Naive thymus-derived CD4-positive, alpha-beta T cell (primary cell): ENCODE measurements at regions not wholly inside any gene's neighbourhood (a gene's known extent, or its start where the extent isn't known, plus 50 kb on each side); places are given as distances from the start of the nearest gene placed in this dataset.
A peak's percentile ranks its signal among the peaks of the same experiment; 100 is the strongest.

Experiments
- ATAC-seq: fragments of 150-1000 bp; cut with Tn5 transposase; 2 replicates; pipeline ENCODE4 v1.10.0; 2021; ENCODE audit warnings: mild to moderate bottlenecking, moderate library complexity
- CTCF ChIA-PET: fragments of 350-600 bp; sonication (Branson Sonifier 250); formaldehyde crosslinking; loops from one replicate; lab custom pipeline; 2021; ENCODE audit warnings: antibody characterized with exemption; lab: Charles Lee
- POLR2A ChIA-PET: fragments of 350-600 bp; sonication (Branson Sonifier 250); formaldehyde crosslinking; loops from one replicate; lab custom pipeline; 2021; ENCODE audit warnings: antibody characterized with exemption, inconsistent platforms; lab: Charles Lee
- DNase-seq, 9 donors: peaks; one replicate each; pipeline versions ENCODE4 v3.0.0 to v3.0.0-alpha.2; 2020 to 2022; ENCODE audit warnings: mixed read lengths in 1 of 9
- H3K27ac ChIP-seq: one replicate; pipeline ENCODE4 v1.7.0; 2013; ENCODE audit warnings: mild to moderate bottlenecking, low read depth, low read length, moderate library complexity
- H3K27me3 ChIP-seq, 2 donors: one replicate each; pipeline ENCODE4 v1.7.0; 2013; ENCODE audit warnings: low read length in 2 of 2, mild to moderate bottlenecking in 2 of 2, moderate library complexity in 2 of 2; ENCODE audit not compliant: control insufficient read depth in 2 of 2, insufficient read depth in 2 of 2
- H3K36me3 ChIP-seq, 3 experiments: 1 replicate in 2 of 3; 2 replicates in 1 of 3; pipeline ENCODE4 v1.7.0; 2013; ENCODE audit warnings: low read length in 3 of 3, mild to moderate bottlenecking in 3 of 3, moderate library complexity in 1 of 3; ENCODE audit not compliant: insufficient read depth in 3 of 3, control insufficient read depth in 2 of 3
- H3K4me1 ChIP-seq, 2 donors: one replicate each; pipeline ENCODE4 v1.7.0; 2013; ENCODE audit warnings: low read length in 2 of 2, mild to moderate bottlenecking in 2 of 2, moderate library complexity in 1 of 2; ENCODE audit not compliant: control insufficient read depth in 2 of 2, insufficient read depth in 2 of 2
- H3K4me3 ChIP-seq: 2 replicates; pipeline ENCODE4 v1.7.0; 2013; ENCODE audit warnings: mild to moderate bottlenecking, low read length
- H3K9me3 ChIP-seq, 3 experiments: 1 replicate in 2 of 3; 2 replicates in 1 of 3; pipeline ENCODE4 v1.7.0; 2013; ENCODE audit warnings: low read length in 3 of 3; ENCODE audit not compliant: control insufficient read depth in 2 of 3
- H3K27ac Mint-ChIP-seq, 9 donors: one replicate each; pipeline ENCODE4 v1.8.0; 2020 to 2022; ENCODE audit warnings: mixed read lengths in 9 of 9, mild to moderate bottlenecking in 8 of 9, moderate library complexity in 5 of 9, inconsistent platforms in 2 of 9
- H3K27me3 Mint-ChIP-seq, 5 donors: one replicate each; pipeline ENCODE4 v1.8.0; 2021 to 2022; ENCODE audit warnings: mixed read lengths in 5 of 5, mild to moderate bottlenecking in 1 of 5
- H3K36me3 Mint-ChIP-seq, 5 donors: one replicate each; pipeline ENCODE4 v1.8.0; 2020 to 2022; ENCODE audit warnings: mixed read lengths in 5 of 5, mild to moderate bottlenecking in 3 of 5, inconsistent platforms in 1 of 5
- H3K4me1 Mint-ChIP-seq, 7 donors: one replicate each; pipeline ENCODE4 v1.8.0; 2020 to 2022; ENCODE audit warnings: mixed read lengths in 7 of 7, mild to moderate bottlenecking in 3 of 7, inconsistent platforms in 1 of 7
- H3K4me3 Mint-ChIP-seq, 10 donors: one replicate each; pipeline ENCODE4 v1.8.0; 2020 to 2022; ENCODE audit warnings: mild to moderate bottlenecking in 10 of 10, mixed read lengths in 10 of 10, moderate library complexity in 6 of 10, inconsistent platforms in 2 of 10
- H3K9me3 Mint-ChIP-seq, 11 donors: one replicate each; pipeline ENCODE4 v1.8.0; 2020 to 2022; ENCODE audit warnings: mixed read lengths in 11 of 11, mild to moderate bottlenecking in 4 of 11, inconsistent platforms in 1 of 11, moderate library complexity in 1 of 11
- intact Hi-C, 2 donors: fragments of 100-400 bp; cut with micrococcal nuclease; formaldehyde crosslinking; loops; one replicate each; pipeline ENCODE4 v1.15.1; 2023

DNA sequence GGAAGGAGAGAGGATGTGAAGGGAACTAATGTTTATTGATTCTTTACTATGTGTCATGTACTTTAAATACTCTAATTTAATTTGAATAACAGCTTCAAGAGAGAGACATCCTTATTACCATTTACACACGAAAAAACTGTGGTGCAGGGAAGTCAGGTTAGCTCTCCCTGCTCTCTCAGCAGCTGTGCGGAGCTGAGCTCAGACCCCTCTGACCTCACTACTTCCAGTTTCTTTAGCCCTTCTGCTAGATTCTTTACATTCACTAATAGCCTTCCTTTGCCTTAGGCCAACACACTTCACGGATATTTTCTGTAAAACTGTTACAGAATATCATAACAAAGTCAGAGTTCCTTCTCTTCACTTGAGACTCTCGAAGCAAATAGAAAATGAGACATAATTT, 131.3 kb upstream of the ARRDC3 start:
- H3K9me3 Mint-ChIP-seq = no peaks in the 10 kb centered on the region

DNA sequence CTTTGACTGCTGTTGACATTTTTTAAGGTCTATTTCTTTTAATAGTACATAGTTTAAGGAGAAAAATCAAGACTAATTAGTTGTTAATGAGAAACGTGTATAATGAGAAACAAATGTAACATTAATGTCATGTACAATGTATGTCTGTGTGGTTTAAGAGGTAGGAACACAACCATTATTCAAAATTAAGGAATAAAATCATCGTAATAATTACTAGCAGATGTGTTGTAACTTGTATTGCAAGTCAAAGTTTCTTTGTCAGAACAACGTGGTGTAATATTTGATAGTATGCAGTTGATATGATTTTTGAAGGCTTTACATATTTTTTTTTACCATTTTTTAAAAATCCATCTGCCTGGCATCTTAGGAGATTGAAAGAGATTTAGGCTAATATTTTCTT, 120.2 kb upstream of the ARRDC3 start:
- H3K27ac Mint-ChIP-seq = no peak overlapping the region

More for the DNA sequence above, 131.3 kb upstream of the ARRDC3 start:
- Mint-ChIP-seq H3K27ac (peak overlapping the region in 1 of 9 donors; percentile 76), H3K27me3 (peaks cover 0 to 6% (median 0%) of the 10 kb centered on the region in 5 donors), H3K4me1 (peaks cover 0 to 10% (median 3%) of the 10 kb centered on the region in 7 donors), H3K4me3 (no peak overlapping the region), H3K36me3 (no peaks in the 10 kb centered on the region)
- no peaks in the 10 kb centered on the region for H3K36me3 ChIP-seq
- no peak overlapping the region for H3K27ac ChIP-seq
- no peak for DNase-seq
- H3K9me3 ChIP-seq = no peaks in the 10 kb centered on the region
- no peak for ATAC-seq
- intact Hi-C loops = no loop called here
- no peak overlapping the region for H3K4me3 ChIP-seq
- no peaks in the 10 kb centered on the region for H3K4me1 ChIP-seq
- POLR2A ChIA-PET = no interaction called here
- CTCF ChIA-PET = no interaction called here
- H3K27me3 ChIP-seq = no peaks in the 10 kb centered on the region

DNA sequence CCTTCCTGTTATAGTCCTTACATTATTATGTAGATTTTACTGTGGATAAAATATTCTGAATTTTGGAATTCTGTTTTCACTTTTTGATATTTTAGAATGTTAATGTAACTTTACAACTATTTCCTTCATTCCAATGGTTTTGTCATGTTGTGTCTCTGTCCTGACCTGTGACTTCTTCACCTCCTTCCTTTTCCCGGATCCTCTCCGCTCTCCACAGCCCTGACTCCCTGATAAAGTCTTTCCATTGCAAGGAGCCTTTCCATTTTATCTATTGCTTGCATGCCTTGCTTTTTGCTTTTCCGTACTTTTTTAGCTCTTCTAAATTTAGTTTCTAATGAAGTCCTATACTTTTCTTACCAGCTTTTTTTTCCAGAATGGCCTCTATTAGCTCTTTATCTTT, 117.6 kb upstream of the ARRDC3 start:
- Mint-ChIP-seq H3K27ac (no peak overlapping the region), H3K9me3 (no peaks in the 10 kb centered on the region), H3K27me3 (peaks cover 0 to 2% (median 0%) of the 10 kb centered on the region in 5 donors), H3K4me3 (no peak overlapping the region), H3K4me1 (no peaks in the 10 kb centered on the region), H3K36me3 (no peaks in the 10 kb centered on the region)
- Histone ChIP-seq H3K36me3 (no peaks in the 10 kb centered on the region), H3K9me3 (no peaks in the 10 kb centered on the region), H3K4me3 (no peak overlapping the region), H3K27me3 (no peaks in the 10 kb centered on the region), H3K4me1 (no peaks in the 10 kb centered on the region), H3K27ac (no peak overlapping the region)
- POLR2A ChIA-PET = no interaction called here
- CTCF ChIA-PET = interaction anchor here (0.5 to 1.3 kb wide), 4 partner anchors 10 to 999 kb away, joined by 3 read pairs; no protein-coding TSS in a partner anchor
- no peak for DNase-seq
- intact Hi-C loops = loop anchor here in 1 of 2 donors (1.0 kb wide), 1 partner anchor 141 kb away; no protein-coding TSS in a partner anchor
- ATAC-seq = no peak

More for the DNA sequence above, 120.2 kb upstream of the ARRDC3 start:
- no peaks in the 10 kb centered on the region for H3K4me1 ChIP-seq
- no peak overlapping the region for H3K27ac ChIP-seq
- no peaks in the 10 kb centered on the region for H3K9me3 ChIP-seq
- H3K9me3 Mint-ChIP-seq = no peaks in the 10 kb centered on the region
- H3K4me1 Mint-ChIP-seq = no peaks in the 10 kb centered on the region
- H3K4me3 Mint-ChIP-seq = no peak overlapping the region
- intact Hi-C loops = no loop called here
- DNase-seq = no peak
- POLR2A ChIA-PET = no interaction called here
- no peaks in the 10 kb centered on the region for H3K36me3 Mint-ChIP-seq
- peaks cover 0 to 2% (median 0%) of the 10 kb centered on the region in 5 donors for H3K27me3 Mint-ChIP-seq
- no peaks in the 10 kb centered on the region for H3K27me3 ChIP-seq
- H3K4me3 ChIP-seq = no peak overlapping the region
- no peak for ATAC-seq
- no peaks in the 10 kb centered on the region for H3K36me3 ChIP-seq
- CTCF ChIA-PET = no interaction called here

DNA sequence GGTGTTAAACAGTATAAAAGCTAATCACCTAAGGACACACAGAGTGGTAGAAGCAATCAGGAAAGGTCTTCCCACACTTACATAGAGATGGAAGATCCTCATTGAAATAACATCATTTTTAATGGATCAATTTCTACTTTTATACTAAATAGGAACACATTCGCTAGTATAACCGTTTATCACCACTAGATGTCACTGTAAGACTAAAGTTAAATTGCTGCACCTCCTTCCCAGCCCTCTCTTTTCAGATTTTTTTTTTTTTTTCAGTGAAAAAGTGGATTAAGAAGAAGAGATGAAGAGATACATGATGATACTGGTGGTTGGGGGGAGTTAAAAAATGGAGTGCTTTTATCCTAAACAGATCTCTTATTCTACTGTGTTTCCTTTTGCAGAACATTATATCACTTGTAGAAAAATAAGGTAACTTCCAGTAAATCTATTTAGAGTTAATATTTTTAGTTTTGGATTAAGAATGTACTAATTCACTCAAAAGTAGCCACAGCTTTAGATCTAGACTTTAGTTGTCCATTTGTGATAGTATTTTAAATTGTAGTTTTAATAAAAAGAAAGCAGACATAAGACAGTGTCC, 116.9 kb upstream of the ARRDC3 start:
- Mint-ChIP-seq H3K9me3 (no peaks in the 10 kb centered on the region), H3K4me1 (peaks cover 0 to 4% (median 0%) of the 10 kb centered on the region in 7 donors), H3K27me3 (peaks cover 0 to 2% (median 0%) of the 10 kb centered on the region in 5 donors), H3K36me3 (no peaks in the 10 kb centered on the region), H3K27ac (no peak overlapping the region), H3K4me3 (no peak overlapping the region)
- POLR2A ChIA-PET = no interaction called here
- ATAC-seq (peak; percentile 55), DNase-seq (peak in 7 of 9 donors; percentile 10 to 51 (median 32))
- no peaks in the 10 kb centered on the region for H3K27me3 ChIP-seq
- intact Hi-C loops = loop anchor here in 1 of 2 donors (1.0 kb wide), 1 partner anchor 141 kb away; no protein-coding TSS in a partner anchor
- H3K27ac ChIP-seq = no peak overlapping the region
- no peaks in the 10 kb centered on the region for H3K36me3 ChIP-seq
- no peaks in the 10 kb centered on the region for H3K9me3 ChIP-seq
- no peak overlapping the region for H3K4me3 ChIP-seq
- no peaks in the 10 kb centered on the region for H3K4me1 ChIP-seq
- CTCF ChIA-PET = interaction anchor here (0.6 to 1.3 kb wide), 4 partner anchors 28 to 1124 kb away, joined by 3 to 6 read pairs (median 4); no protein-coding TSS in a partner anchor

DNA sequence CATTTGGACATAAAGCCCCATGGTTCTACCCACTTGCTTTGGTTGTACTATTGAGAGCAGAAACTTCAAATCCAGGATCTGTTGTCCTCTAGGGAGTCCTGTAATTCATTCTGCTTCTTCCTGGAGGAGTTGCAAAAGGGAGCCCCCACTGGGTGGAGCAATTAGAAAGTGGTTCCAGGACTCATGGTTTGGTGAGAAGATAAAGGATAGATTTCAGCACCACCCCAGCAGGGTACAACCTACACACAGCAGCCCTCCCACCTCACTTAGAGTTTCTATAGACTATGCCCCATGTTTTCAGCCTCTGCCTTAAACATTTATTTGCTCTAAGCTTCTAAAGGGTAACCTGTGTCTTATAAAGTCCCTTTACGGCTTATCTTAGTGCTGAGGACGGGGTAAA, 112.6 kb upstream of the ARRDC3 start:
- H3K36me3 Mint-ChIP-seq = no peaks in the 10 kb centered on the region
- Histone ChIP-seq H3K36me3 (no peaks in the 10 kb centered on the region), H3K27ac (no peak overlapping the region), H3K4me1 (no peaks in the 10 kb centered on the region), H3K9me3 (no peaks in the 10 kb centered on the region), H3K4me3 (no peak overlapping the region), H3K27me3 (no peaks in the 10 kb centered on the region)
- peaks cover 6 to 30% (median 13%) of the 10 kb centered on the region in 7 donors for H3K4me1 Mint-ChIP-seq
- H3K27ac Mint-ChIP-seq = no peak overlapping the region
- CTCF ChIA-PET = interaction anchor here (1.7 kb wide), 1 partner anchor 17 kb away, joined by 3 read pairs; no protein-coding TSS in a partner anchor
- no peak overlapping the region for H3K4me3 Mint-ChIP-seq
- H3K27me3 Mint-ChIP-seq = peaks cover 0 to under 1% (median 0%) of the 10 kb centered on the region in 5 donors
- no peaks in the 10 kb centered on the region for H3K9me3 Mint-ChIP-seq
- intact Hi-C loops = no loop called here
- ATAC-seq = no peak
- POLR2A ChIA-PET = no interaction called here
- no peak for DNase-seq

DNA sequence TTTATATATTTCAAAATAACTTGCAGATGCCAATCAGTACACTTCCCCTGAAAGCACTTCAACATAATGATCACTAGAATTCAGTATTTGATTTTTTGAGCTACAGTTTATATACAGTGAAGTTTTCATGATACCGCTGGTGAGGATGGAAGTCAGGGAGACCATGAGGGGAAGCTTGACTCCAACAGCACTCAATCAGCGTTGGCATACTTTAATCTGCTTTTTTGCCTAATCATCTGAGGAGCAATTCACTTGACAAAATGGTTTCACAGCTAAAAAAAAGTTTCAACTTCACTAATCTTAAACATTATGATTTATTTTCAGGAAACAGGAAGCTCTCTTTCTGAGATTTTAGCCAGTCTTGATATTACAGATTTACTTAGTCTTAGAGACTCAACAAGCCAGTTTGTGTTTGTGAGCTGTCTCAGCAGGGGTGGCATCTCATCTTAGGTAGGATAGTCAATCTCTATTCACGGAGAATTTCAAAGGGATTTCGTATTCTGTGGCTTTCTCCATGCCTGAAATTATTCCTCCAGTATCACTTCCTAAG, 111.4 kb upstream of the ARRDC3 start:
- Histone ChIP-seq H3K4me3 (no peak overlapping the region), H3K27ac (no peak overlapping the region), H3K9me3 (no peaks in the 10 kb centered on the region), H3K4me1 (no peaks in the 10 kb centered on the region), H3K36me3 (no peaks in the 10 kb centered on the region), H3K27me3 (no peaks in the 10 kb centered on the region)
- Mint-ChIP-seq H3K27ac (no peak overlapping the region), H3K4me3 (no peak overlapping the region), H3K27me3 (peaks cover 0 to 3% (median 0%) of the 10 kb centered on the region in 5 donors), H3K36me3 (no peaks in the 10 kb centered on the region), H3K9me3 (no peaks in the 10 kb centered on the region), H3K4me1 (peaks cover 6 to 30% (median 13%) of the 10 kb centered on the region in 7 donors)
- POLR2A ChIA-PET = no interaction called here
- CTCF ChIA-PET = interaction anchor here (1.2 kb wide), 1 partner anchor 75 kb away, joined by 4 read pairs; no protein-coding TSS in a partner anchor
- DNase-seq (no peak), ATAC-seq (no peak)
- intact Hi-C loops = no loop called here
